GM18505 (cell line): ENCODE measurements at regions not wholly inside any gene's neighbourhood (a gene's known extent, or its start where the extent isn't known, plus 50 kb on each side); places are given as distances from the start of the nearest gene placed in this dataset.

ENCODE experiments used
- ATAC-seq: cut with Tn5 transposase; IDR thresholded peaks from one replicate; pipeline ENCODE4 v1.9.1; 2021; ENCODE audit not compliant: unreplicated experiment
- POLR2A ChIP-seq: IDR thresholded peaks from 4 replicates; pipeline ENCODE4 v1.6.1; 2011; ENCODE audit warnings: borderline replicate concordance; ENCODE audit not compliant: insufficient read depth, insufficient read length; ENCODE audit errors: extremely low read depth

- no peak for TF ChIP-seq POLR2A
- no peak for ATAC-seq
Measured at GRCh38 chr5:68648944-68649857, 433.6 kb downstream of the PIK3R1 start.

DNA sequence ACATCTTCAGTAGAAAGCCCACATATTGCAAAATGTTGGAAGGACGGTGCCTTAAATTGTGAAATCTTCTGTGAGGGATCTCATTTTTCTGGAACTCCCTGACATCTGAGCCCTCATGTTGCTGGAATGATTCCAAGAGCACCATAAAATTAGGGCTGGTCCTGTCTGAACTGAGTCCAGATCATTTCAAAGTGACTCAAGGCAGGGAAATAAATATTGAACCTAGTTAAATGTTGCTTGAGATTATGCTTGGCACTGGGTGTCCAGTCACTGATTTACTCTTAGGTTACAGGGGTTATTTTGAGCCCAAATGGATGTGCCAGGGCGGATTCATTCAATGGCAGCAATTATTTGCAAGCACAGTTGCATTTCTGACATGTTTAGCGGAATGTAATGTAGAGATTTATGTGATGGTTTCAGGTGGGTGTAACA, 437.0 kb downstream of the PIK3R1 start:
- TF ChIP-seq POLR2A, result no peak
- ATAC-seq, result no peak

DNA sequence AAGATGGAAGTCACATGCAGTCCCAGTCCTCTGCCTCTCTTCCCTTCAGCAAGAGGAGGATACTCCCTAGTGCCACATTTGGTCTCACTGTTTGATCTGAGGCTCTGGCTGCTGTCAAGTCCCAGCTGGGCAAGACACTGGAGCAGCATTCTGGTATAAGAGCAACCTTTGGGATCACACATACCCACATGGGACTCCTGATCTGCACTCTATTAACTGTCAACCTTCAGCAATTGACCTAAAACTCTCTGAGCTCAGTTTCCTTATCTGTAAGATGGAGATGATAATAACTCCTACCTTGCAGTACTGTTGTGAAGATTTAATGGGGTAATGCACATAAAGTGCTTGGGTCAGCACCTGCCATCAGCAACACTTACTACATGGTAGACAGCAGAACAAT, 437.9 kb downstream of the PIK3R1 start:
- no peak for ATAC-seq
- TF ChIP-seq POLR2A, result no peak

- TF ChIP-seq POLR2A, result no peak
- no peak for ATAC-seq
Measured at GRCh38 chr5:68657055-68657961, 436.5 kb upstream of the SLC30A5 start.

- ATAC-seq, result no peak
- TF ChIP-seq POLR2A, result no peak
Measured at GRCh38 chr5:68658810-68659372, 434.9 kb upstream of the SLC30A5 start.

DNA sequence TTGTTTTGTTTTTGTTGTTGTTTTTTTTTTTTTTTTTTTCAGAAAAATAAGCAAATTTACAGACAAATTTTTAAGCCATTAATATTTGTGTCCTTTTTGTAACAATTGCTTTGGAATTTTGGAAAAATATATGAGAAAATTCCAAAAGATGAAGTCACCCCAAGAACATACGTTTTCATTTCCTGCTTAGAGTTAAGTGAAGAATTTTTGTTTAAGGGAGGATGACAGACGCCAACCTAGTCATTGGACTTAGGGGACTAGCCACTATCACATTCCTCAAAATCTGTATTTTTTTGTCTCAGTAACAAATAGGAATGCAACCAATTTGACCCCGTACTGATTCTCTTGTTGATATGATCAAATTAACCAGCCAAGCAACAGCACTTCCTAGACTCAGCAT, 433.9 kb upstream of the SLC30A5 start:
- ATAC-seq, result no peak
- no peak for TF ChIP-seq POLR2A

- ATAC-seq, result peak; percentile 58
- TF ChIP-seq POLR2A, result no peak
Measured at GRCh38 chr5:68661237-68661636, 432.6 kb upstream of the SLC30A5 start.

DNA sequence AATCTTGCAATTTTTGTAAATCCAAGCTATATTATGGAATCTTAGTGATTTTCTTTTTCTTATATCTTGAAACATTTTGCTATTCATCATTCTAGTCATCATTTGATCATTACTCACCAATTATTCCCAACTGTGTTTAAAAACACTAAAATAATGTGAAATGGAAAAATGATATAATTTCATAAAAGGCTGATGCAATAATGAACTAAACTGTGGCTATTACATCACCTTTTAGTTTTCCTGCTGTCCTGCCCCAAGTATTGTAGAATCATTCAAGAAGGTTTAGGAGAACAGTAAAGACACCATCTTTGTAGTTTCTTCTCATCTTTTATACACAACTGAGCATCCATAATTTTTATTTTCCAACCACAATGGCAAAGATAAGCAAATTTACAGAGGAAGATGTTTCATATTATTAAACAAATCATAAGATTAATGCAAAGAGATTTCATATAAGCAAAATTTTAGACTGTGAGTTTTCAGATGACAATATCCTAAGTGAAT, 431.0 kb upstream of the SLC30A5 start:
- no peak for TF ChIP-seq POLR2A
- no peak for ATAC-seq

DNA sequence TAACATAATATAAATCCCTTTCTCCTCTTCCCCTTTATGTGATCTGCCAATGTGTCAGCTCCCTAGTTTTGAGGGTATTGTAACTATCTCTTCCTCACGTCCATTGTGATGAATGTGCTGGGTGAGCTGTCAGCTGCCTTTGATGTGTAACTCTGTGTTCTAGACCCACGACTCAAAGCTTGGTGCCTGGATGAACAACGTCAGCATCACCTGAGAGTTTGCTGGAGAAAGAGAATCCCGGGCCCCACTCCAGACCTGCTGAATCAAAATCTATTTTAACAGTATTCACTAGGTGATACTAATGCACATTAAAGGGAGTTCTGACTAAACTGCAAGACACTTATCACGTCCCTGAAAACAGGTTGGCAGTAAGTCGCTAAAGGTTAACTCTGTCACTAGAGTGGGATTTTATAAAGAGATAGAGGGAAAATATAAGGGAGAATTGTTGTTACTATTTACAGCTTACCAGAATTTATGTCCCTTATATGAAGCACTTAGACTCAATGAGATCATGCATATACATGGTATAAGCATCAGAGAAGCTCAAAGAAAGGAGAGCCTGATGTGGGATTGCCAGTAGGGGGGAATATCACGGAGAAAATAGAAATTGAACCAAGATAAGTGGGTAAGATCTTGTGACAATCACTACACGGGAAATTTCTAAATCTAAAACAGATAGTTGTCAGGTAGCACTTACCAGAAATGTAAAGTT, 423.8 kb upstream of the SLC30A5 start:
- no peak for TF ChIP-seq POLR2A

GRCh38 chr5:68673106-68673822, 420.6 kb upstream of the SLC30A5 start:
- no peak for ATAC-seq
- no peak for TF ChIP-seq POLR2A

More for the DNA sequence above, 423.8 kb upstream of the SLC30A5 start:
- no peak for ATAC-seq

DNA sequence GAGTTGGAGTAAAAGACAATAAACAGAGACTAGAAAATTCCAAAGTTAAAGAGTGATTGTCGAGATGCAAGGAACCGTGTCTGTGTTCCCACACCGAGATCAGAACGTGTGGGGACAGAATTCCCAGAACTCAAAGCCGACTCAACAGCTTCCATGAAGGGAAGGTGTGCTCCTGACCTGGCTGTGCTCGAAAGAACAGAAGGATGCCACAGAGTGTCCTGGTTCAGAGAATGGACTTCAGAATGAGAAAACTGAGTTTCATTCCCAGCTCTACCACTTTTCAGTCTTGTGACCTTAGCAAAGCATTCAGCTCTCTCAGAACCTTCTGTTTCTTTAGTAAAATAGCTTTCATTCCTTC, 420.0 kb upstream of the SLC30A5 start:
- ATAC-seq, result no peak
- no peak for TF ChIP-seq POLR2A

GRCh38 chr5:68679041-68679440, 414.8 kb upstream of the SLC30A5 start:
- no peak for TF ChIP-seq POLR2A
- ATAC-seq, result no peak
